Loucy (cell line): ENCODE measurements at regions not wholly inside any gene's neighbourhood (a gene's known extent, or its start where the extent isn't known, plus 50 kb on each side); places are given as distances from the start of the nearest gene placed in this dataset.

Source experiments
- EZH2phosphoT487 ChIP-seq: fragments of 200-600 bp; IDR thresholded peaks from 2 replicates; pipeline ENCODE4 v1.6.1; 2018; ENCODE audit warnings: antibody characterized with exemption, mild to moderate bottlenecking, moderate library complexity, borderline replicate concordance
- TF ChIP-seq, protein P1 (sequence below): fragments of 200-600 bp; sonication (generic); conservative IDR thresholded peaks from 2 replicates; pipeline ENCODE4 v1.5.1; 2014; ENCODE audit warnings: mild to moderate bottlenecking, antibody characterized with exemption, low read length

DNA sequence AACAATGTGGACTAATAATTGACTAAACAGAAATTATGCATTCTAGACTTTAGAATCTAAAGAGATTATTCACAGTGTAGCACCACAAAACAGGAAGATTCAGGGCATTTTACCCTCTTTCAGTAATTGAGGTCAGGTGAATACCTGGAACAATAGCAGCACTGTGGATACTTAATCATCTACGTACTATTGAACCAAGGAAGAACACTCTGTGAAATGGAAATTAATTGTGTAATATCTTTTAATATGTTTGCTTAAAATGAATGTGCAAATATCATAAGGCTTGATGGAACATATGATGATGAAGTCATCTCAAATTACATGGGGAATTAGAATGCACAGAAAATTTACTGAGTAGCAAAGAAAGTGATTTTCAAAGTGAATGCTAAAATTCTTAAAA, 68.5 kb upstream of the MAP9 start:
- TF ChIP-seq, protein P1, sequence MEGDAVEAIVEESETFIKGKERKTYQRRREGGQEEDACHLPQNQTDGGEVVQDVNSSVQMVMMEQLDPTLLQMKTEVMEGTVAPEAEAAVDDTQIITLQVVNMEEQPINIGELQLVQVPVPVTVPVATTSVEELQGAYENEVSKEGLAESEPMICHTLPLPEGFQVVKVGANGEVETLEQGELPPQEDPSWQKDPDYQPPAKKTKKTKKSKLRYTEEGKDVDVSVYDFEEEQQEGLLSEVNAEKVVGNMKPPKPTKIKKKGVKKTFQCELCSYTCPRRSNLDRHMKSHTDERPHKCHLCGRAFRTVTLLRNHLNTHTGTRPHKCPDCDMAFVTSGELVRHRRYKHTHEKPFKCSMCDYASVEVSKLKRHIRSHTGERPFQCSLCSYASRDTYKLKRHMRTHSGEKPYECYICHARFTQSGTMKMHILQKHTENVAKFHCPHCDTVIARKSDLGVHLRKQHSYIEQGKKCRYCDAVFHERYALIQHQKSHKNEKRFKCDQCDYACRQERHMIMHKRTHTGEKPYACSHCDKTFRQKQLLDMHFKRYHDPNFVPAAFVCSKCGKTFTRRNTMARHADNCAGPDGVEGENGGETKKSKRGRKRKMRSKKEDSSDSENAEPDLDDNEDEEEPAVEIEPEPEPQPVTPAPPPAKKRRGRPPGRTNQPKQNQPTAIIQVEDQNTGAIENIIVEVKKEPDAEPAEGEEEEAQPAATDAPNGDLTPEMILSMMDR: no peak
- TF ChIP-seq EZH2phosphoT487: no peak
